ENCODE measurements at regions not wholly inside any gene's neighbourhood (a gene's known extent, or its start where the extent isn't known, plus 50 kb on each side); places are given as distances from the start of the nearest gene placed in this dataset.

GRCh38 chr13:110017379-110017778, 231.0 kb upstream of the IRS2 start:
- H3K4me3 ChIP-seq (ENCODE audit: low read length in 3 of 3), result no peak overlapping the region
- no peaks in the 10 kb centered on the region for H3K36me3 ChIP-seq (ENCODE audit: control insufficient read depth in 2 of 3, insufficient read depth in 3 of 3, low read length in 3 of 3)
- FAIRE-seq, result no peak
- intact Hi-C loops (cut with DNase I), result no loop called here
- H3K27me3 ChIP-seq (ENCODE audit: control insufficient read depth, insufficient read depth, low read length), result no peaks in the 10 kb centered on the region
- TF ChIP-seq CTCF (IDR thresholded peaks at IDR 0.05; ENCODE audit: borderline replicate concordance, extremely low read depth, insufficient read depth), result no peak
- no peak for DNase-seq
- H3K27ac ChIP-seq (ENCODE audit: low read depth in 2 of 2, low read length in 2 of 2), result no peak overlapping the region
- no peaks in the 10 kb centered on the region for H3K9me3 ChIP-seq (ENCODE audit: control insufficient read depth in 2 of 3, insufficient read depth in 1 of 3, low read length in 3 of 3)
- H3K9ac ChIP-seq (ENCODE audit: low read length in 3 of 3), result no peak overlapping the region
- peaks cover 0 to 3% (median 0%) of the 10 kb centered on the region in 3 donors for H3K4me1 ChIP-seq (ENCODE audit: control insufficient read depth in 2 of 3, insufficient read depth in 2 of 3, low read depth in 1 of 3, low read length in 3 of 3)

GRCh38 chr13:110015253-110015652, 228.9 kb upstream of the IRS2 start:
- DNase-seq (no peak), FAIRE-seq (peak; percentile 41)
- Histone ChIP-seq H3K9me3 (ENCODE audit: control insufficient read depth in 2 of 3, insufficient read depth in 1 of 3, low read length in 3 of 3) (no peaks in the 10 kb centered on the region), H3K4me3 (ENCODE audit: low read length in 3 of 3) (no peak overlapping the region), H3K36me3 (ENCODE audit: control insufficient read depth in 2 of 3, insufficient read depth in 3 of 3, low read length in 3 of 3) (no peaks in the 10 kb centered on the region), H3K27ac (ENCODE audit: low read depth in 2 of 2, low read length in 2 of 2) (peak overlapping the region; percentile 32 to 65), H3K4me1 (ENCODE audit: control insufficient read depth in 2 of 3, insufficient read depth in 2 of 3, low read depth in 1 of 3, low read length in 3 of 3) (peaks cover 0 to 6% (median 0%) of the 10 kb centered on the region in 3 donors), H3K9ac (ENCODE audit: low read length in 3 of 3) (no peak overlapping the region), H3K27me3 (ENCODE audit: control insufficient read depth, insufficient read depth, low read length) (no peaks in the 10 kb centered on the region)
- TF ChIP-seq CTCF (IDR thresholded peaks at IDR 0.05; ENCODE audit: borderline replicate concordance, extremely low read depth, insufficient read depth), result no peak
- intact Hi-C loops (cut with DNase I), result no loop called here

GRCh38 chr13:110014719-110015118, 228.3 kb upstream of the IRS2 start:
- H3K4me3 ChIP-seq (ENCODE audit: low read length in 3 of 3), result no peak overlapping the region
- no peaks in the 10 kb centered on the region for H3K27me3 ChIP-seq (ENCODE audit: control insufficient read depth, insufficient read depth, low read length)
- no peak for DNase-seq
- H3K4me1 ChIP-seq (ENCODE audit: control insufficient read depth in 2 of 3, insufficient read depth in 2 of 3, low read depth in 1 of 3, low read length in 3 of 3), result peaks cover 0 to 7% (median 0%) of the 10 kb centered on the region in 3 donors
- H3K27ac ChIP-seq (ENCODE audit: low read depth in 2 of 2, low read length in 2 of 2), result no peak overlapping the region
- intact Hi-C loops (cut with DNase I), result no loop called here
- no peak overlapping the region for H3K9ac ChIP-seq (ENCODE audit: low read length in 3 of 3)
- no peaks in the 10 kb centered on the region for H3K36me3 ChIP-seq (ENCODE audit: control insufficient read depth in 2 of 3, insufficient read depth in 3 of 3, low read length in 3 of 3)
- no peak for TF ChIP-seq CTCF (IDR thresholded peaks at IDR 0.05; ENCODE audit: borderline replicate concordance, extremely low read depth, insufficient read depth)
- no peaks in the 10 kb centered on the region for H3K9me3 ChIP-seq (ENCODE audit: control insufficient read depth in 2 of 3, insufficient read depth in 1 of 3, low read length in 3 of 3)
- FAIRE-seq, result no peak

- Histone ChIP-seq H3K27ac (ENCODE audit: low read depth in 2 of 2, low read length in 2 of 2) (no peak overlapping the region), H3K27me3 (ENCODE audit: control insufficient read depth, insufficient read depth, low read length) (no peaks in the 10 kb centered on the region), H3K9ac (ENCODE audit: low read length in 3 of 3) (no peak overlapping the region), H3K36me3 (ENCODE audit: control insufficient read depth in 2 of 3, insufficient read depth in 3 of 3, low read length in 3 of 3) (no peaks in the 10 kb centered on the region), H3K4me1 (ENCODE audit: control insufficient read depth in 2 of 3, insufficient read depth in 2 of 3, low read depth in 1 of 3, low read length in 3 of 3) (peaks cover 0 to 7% (median 0%) of the 10 kb centered on the region in 3 donors), H3K9me3 (ENCODE audit: control insufficient read depth in 2 of 3, insufficient read depth in 1 of 3, low read length in 3 of 3) (no peaks in the 10 kb centered on the region), H3K4me3 (ENCODE audit: low read length in 3 of 3) (no peak overlapping the region)
- TF ChIP-seq CTCF (IDR thresholded peaks at IDR 0.05; ENCODE audit: borderline replicate concordance, extremely low read depth, insufficient read depth), result no peak
- DNase-seq (no peak), FAIRE-seq (no peak)
- intact Hi-C loops (cut with DNase I), result no loop called here
These were observed 225.8 kb upstream of the IRS2 start for GRCh38 chr13:110012102-110012739.

All from kidney (tissue), 13 donors.